GM23338 (cell line): ENCODE measurements at regions not wholly inside any gene's neighbourhood (a gene's known extent, or its start where the extent isn't known, plus 50 kb on each side); places are given as distances from the start of the nearest gene placed in this dataset.

ENCODE experiments used
- CREB1 ChIP-seq: fragments of 250-450 bp; sonication (Bioruptor Pico); IDR thresholded peaks from 2 replicates; pipeline ENCODE4 v1.5.0; 2020; ENCODE audit warnings: low read depth, mild to moderate bottlenecking, moderate library complexity
- TF ChIP-seq, protein P1 (sequence below): IDR thresholded peaks from 2 replicates; pipeline ENCODE4 v1.6.1; 2016; ENCODE audit warnings: antibody characterized with exemption

DNA sequence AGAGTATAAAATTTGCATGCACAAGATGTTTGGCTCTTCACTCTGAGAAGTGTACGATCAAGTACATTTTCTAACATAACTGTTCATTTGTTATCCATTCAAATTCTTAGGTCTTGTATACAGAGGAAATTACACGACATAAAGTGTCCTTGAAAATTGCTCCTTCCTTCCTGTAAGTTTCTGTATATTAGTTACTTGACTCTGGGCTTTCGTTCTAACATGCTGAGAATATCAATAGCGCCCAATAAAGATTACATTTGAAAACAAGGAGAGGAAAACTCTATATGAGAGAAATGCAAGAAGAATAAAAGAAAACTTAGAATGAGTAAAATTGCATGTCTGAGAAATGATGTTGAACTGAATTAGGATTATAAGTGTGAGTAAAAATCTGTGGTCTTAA lies 722.5 kb upstream of the CADM2 start:
- no peak for TF ChIP-seq CREB1 (CRISPR knock-in tag)
- TF ChIP-seq, protein P1, sequence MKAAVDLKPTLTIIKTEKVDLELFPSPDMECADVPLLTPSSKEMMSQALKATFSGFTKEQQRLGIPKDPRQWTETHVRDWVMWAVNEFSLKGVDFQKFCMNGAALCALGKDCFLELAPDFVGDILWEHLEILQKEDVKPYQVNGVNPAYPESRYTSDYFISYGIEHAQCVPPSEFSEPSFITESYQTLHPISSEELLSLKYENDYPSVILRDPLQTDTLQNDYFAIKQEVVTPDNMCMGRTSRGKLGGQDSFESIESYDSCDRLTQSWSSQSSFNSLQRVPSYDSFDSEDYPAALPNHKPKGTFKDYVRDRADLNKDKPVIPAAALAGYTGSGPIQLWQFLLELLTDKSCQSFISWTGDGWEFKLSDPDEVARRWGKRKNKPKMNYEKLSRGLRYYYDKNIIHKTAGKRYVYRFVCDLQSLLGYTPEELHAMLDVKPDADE = no peak
